ENCODE measurements at regions not wholly inside any gene's neighbourhood (a gene's known extent, or its start where the extent isn't known, plus 50 kb on each side); places are given as distances from the start of the nearest gene placed in this dataset.
A peak's percentile ranks its signal among the peaks of the same experiment; 100 is the strongest.

GRCh38 chr12:62078020-62078419, 182.2 kb upstream of the USP15 start:
- no peaks in the 10 kb centered on the region for H3K79me2 ChIP-seq (replicated peaks; ENCODE audit: insufficient read depth, low read length)
- H3K27me3 ChIP-seq (ENCODE audit: insufficient read depth, low read depth, low read length) = no peaks in the 10 kb centered on the region
- H2AFZ ChIP-seq (ENCODE audit: low read depth, low read length) = no peak overlapping the region

GRCh38 chr12:62082448-62082847, 177.8 kb upstream of the USP15 start:
- no peak for TF ChIP-seq RAD21 (conservative IDR thresholded peaks at IDR 0.05)
- peak; percentile 64 for TF ChIP-seq EP300 (conservative IDR thresholded peaks at IDR 0.05; ENCODE audit: poor library complexity, severe bottlenecking)
- TF ChIP-seq POLR2AphosphoS5 (IDR thresholded peaks at IDR 0.05) = peak; percentile 58
- Histone ChIP-seq H4K20me1 (ENCODE audit: insufficient read depth) (no peaks in the 10 kb centered on the region), H3K27ac (ENCODE audit: low read length) (peak overlapping the region; percentile 46), H3K9me2 (ENCODE audit: insufficient read depth, low read length) (no peaks in the 10 kb centered on the region), H3F3A (ENCODE audit: insufficient read depth, low read length, poor library complexity, severe bottlenecking) (no peaks in the 10 kb centered on the region), H3K27me3 (ENCODE audit: insufficient read depth, low read depth, low read length) (no peaks in the 10 kb centered on the region), H3K9me3 (ENCODE audit: low read length) (no peaks in the 10 kb centered on the region), H3K9ac (ENCODE audit: low read length) (no peak overlapping the region), H3K79me2 (replicated peaks; ENCODE audit: insufficient read depth, low read length) (no peaks in the 10 kb centered on the region), H3K4me2 (ENCODE audit: low read length) (no peak overlapping the region), H3K4me3 (ENCODE audit: low read length) (no peak overlapping the region), H2AFZ (ENCODE audit: low read depth, low read length) (no peak overlapping the region), H3K36me3 (ENCODE audit: insufficient read depth, low read length) (no peaks in the 10 kb centered on the region)

More at GRCh38 chr12:62078020-62078419, 182.2 kb upstream of the USP15 start:
- Histone ChIP-seq H3F3A (ENCODE audit: insufficient read depth, low read length, poor library complexity, severe bottlenecking) (no peaks in the 10 kb centered on the region), H3K9me2 (ENCODE audit: insufficient read depth, low read length) (no peaks in the 10 kb centered on the region), H3K4me3 (ENCODE audit: low read length) (no peak overlapping the region), H3K27ac (ENCODE audit: low read length) (no peak overlapping the region), H3K9ac (ENCODE audit: low read length) (no peak overlapping the region), H3K36me3 (ENCODE audit: insufficient read depth, low read length) (no peaks in the 10 kb centered on the region), H3K9me3 (ENCODE audit: low read length) (no peaks in the 10 kb centered on the region), H4K20me1 (ENCODE audit: insufficient read depth) (no peaks in the 10 kb centered on the region), H3K4me2 (ENCODE audit: low read length) (no peak overlapping the region)
- TF ChIP-seq REST (IDR thresholded peaks at IDR 0.05; ENCODE audit: borderline replicate concordance) (no peak), EP300 (conservative IDR thresholded peaks at IDR 0.05; ENCODE audit: poor library complexity, severe bottlenecking) (no peak), CTCF (IDR thresholded peaks at IDR 0.05; ENCODE audit: poor library complexity, severe bottlenecking) (no peak), SMC3 (conservative IDR thresholded peaks at IDR 0.05; ENCODE audit: poor library complexity) (no peak), MXI1 (conservative IDR thresholded peaks at IDR 0.05; ENCODE audit: poor library complexity, severe bottlenecking) (no peak)

- H3K36me3 ChIP-seq (ENCODE audit: insufficient read depth, low read length) = no peaks in the 10 kb centered on the region
- no peaks in the 10 kb centered on the region for H3K9me2 ChIP-seq (ENCODE audit: insufficient read depth, low read length)
These were observed 162.1 kb upstream of the USP15 start for GRCh38 chr12:62098132-62098531.

More at GRCh38 chr12:62098132-62098531, 162.1 kb upstream of the USP15 start:
- Histone ChIP-seq H3F3A (ENCODE audit: insufficient read depth, low read length, poor library complexity, severe bottlenecking) (no peaks in the 10 kb centered on the region), H3K27ac (ENCODE audit: low read length) (no peak overlapping the region), H3K4me2 (ENCODE audit: low read length) (no peak overlapping the region), H4K20me1 (ENCODE audit: insufficient read depth) (no peaks in the 10 kb centered on the region), H3K9ac (ENCODE audit: low read length) (no peak overlapping the region), H2AFZ (ENCODE audit: low read depth, low read length) (no peak overlapping the region), H3K4me3 (ENCODE audit: low read length) (no peak overlapping the region), H3K79me2 (replicated peaks; ENCODE audit: insufficient read depth, low read length) (no peaks in the 10 kb centered on the region), H3K27me3 (ENCODE audit: insufficient read depth, low read depth, low read length) (no peaks in the 10 kb centered on the region), H3K9me3 (ENCODE audit: low read length) (no peaks in the 10 kb centered on the region)
- no peak for TF ChIP-seq REST (IDR thresholded peaks at IDR 0.05; ENCODE audit: borderline replicate concordance)
- no peak for TF ChIP-seq CTCF (IDR thresholded peaks at IDR 0.05; ENCODE audit: poor library complexity, severe bottlenecking)
- TF ChIP-seq SMC3 (conservative IDR thresholded peaks at IDR 0.05; ENCODE audit: poor library complexity) = no peak
- TF ChIP-seq EZH2 (IDR thresholded peaks at IDR 0.05; ENCODE audit: borderline replicate concordance, insufficient read depth, low read length, poor library complexity, severe bottlenecking) = no peak
- no peak for TF ChIP-seq MXI1 (conservative IDR thresholded peaks at IDR 0.05; ENCODE audit: poor library complexity, severe bottlenecking)
- TF ChIP-seq RAD21 (conservative IDR thresholded peaks at IDR 0.05) = no peak
- TF ChIP-seq POLR2AphosphoS5 (IDR thresholded peaks at IDR 0.05) = no peak
- TF ChIP-seq TAF1 (IDR thresholded peaks at IDR 0.05; ENCODE audit: low read depth) = no peak
- no peak for TF ChIP-seq EP300 (conservative IDR thresholded peaks at IDR 0.05; ENCODE audit: poor library complexity, severe bottlenecking)

Measured in neural cell (in vitro differentiated cells).